SK-N-SH (cell line): ENCODE measurements at regions not wholly inside any gene's neighbourhood (a gene's known extent, or its start where the extent isn't known, plus 50 kb on each side); places are given as distances from the start of the nearest gene placed in this dataset.

Source experiments
- CTCF ChIA-PET: fragments of 300-600, 350-600 bp; formaldehyde crosslinking; extraction: SDS; loops from one replicate; lab custom pipeline; 2021; lab: Yijun Ruan, JAX
- POLR2A ChIA-PET: fragments of 350-600 bp; sonication (Branson Sonifier 250); formaldehyde crosslinking; extraction: SDS; loops from one replicate; lab custom pipeline; 2020; ENCODE audit warnings: antibody characterized with exemption, inconsistent platforms; lab: Yijun Ruan, JAX
- DNase-seq: peaks from one replicate; pipeline ENCODE4 v3.0.0; 2012
- H2AFZ ChIP-seq: fragments of 200-600 bp; sonication (generic); 2 replicates; pipeline ENCODE4 v1.8.1; 2016; ENCODE audit warnings: antibody characterized with exemption, mild to moderate bottlenecking, low read depth
- H3F3A ChIP-seq: fragments of 200-600 bp; sonication (generic); replicated peaks from 2 replicates; pipeline ENCODE3; 2016; ENCODE audit warnings: antibody characterized with exemption, mild to moderate bottlenecking; ENCODE audit not compliant: insufficient read depth
- H3K27ac ChIP-seq, 2 experiments: fragments of 200-500 bp in 1 of 2; fragments of 200-600 bp in 1 of 2; sonication (Bioruptor generic) in 1 of 2; sonication (generic), shearing (Covaris generic) in 1 of 2; 2 replicates each; pipeline versions ENCODE4 v1.5.1 to v1.6.1; 2014 to 2016; ENCODE audit warnings: low read depth in 2 of 2, inconsistent platforms in 1 of 2, low read length in 1 of 2, mild to moderate bottlenecking in 1 of 2, mixed read lengths in 1 of 2
- H3K27me3 ChIP-seq: fragments of 200-600 bp; sonication (generic), shearing (Covaris generic); 2 replicates; pipeline ENCODE4 v1.6.1; 2016; ENCODE audit warnings: mixed run types; ENCODE audit not compliant: insufficient read depth
- H3K36me3 ChIP-seq, 2 experiments: fragments of 200-500 bp in 1 of 2; fragments of 200-600 bp in 1 of 2; sonication (Bioruptor generic) in 1 of 2; sonication (generic) in 1 of 2; replicated peaks in 1 of 2; 2 replicates each; pipeline versions ENCODE3 to v1.5.1; 2014 to 2016; ENCODE audit warnings: low read length in 1 of 2, mild to moderate bottlenecking in 1 of 2; ENCODE audit not compliant: insufficient read depth in 2 of 2, control insufficient read depth in 1 of 2
- H3K4me1 ChIP-seq, 2 experiments: fragments of 200-500 bp in 1 of 2; fragments of 200-600 bp in 1 of 2; sonication (Bioruptor generic) in 1 of 2; sonication (generic), shearing (Covaris generic) in 1 of 2; 2 replicates each; pipeline versions ENCODE4 v1.5.1 to v1.6.1; 2014 to 2016; ENCODE audit warnings: low read depth in 1 of 2, low read length in 1 of 2, mixed run types in 1 of 2; ENCODE audit not compliant: insufficient read depth in 2 of 2, control insufficient read depth in 1 of 2
- H3K4me2 ChIP-seq: fragments of 200-600 bp; sonication (generic), shearing (Covaris generic); 2 replicates; pipeline ENCODE4 v1.6.1; 2017; ENCODE audit warnings: mixed run types
- H3K4me3 ChIP-seq, 2 experiments: fragments of 200-500 bp in 1 of 2; fragments of 200-600 bp in 1 of 2; sonication (Bioruptor generic) in 1 of 2; sonication (generic), shearing (Covaris generic) in 1 of 2; 2 replicates each; pipeline versions ENCODE4 v1.5.1 to v1.8.1; 2014 to 2016; ENCODE audit warnings: low read depth in 2 of 2, inconsistent platforms in 1 of 2, low read length in 1 of 2, mild to moderate bottlenecking in 1 of 2, mixed read lengths in 1 of 2, moderate library complexity in 1 of 2
- H3K79me2 ChIP-seq: fragments of 200-600 bp; sonication (generic); 2 replicates; pipeline ENCODE4 v1.8.1; 2017; ENCODE audit warnings: mild to moderate bottlenecking; ENCODE audit not compliant: insufficient read depth
- H3K9ac ChIP-seq: fragments of 200-600 bp; sonication (generic); 2 replicates; pipeline ENCODE4 v1.6.1; 2017; ENCODE audit warnings: mixed run types
- H3K9me2 ChIP-seq: fragments of 200-600 bp; sonication (generic); 2 replicates; pipeline ENCODE4 v1.6.1; 2017; ENCODE audit warnings: mixed run types
- H3K9me3 ChIP-seq: fragments of 200-600 bp; sonication (generic); 2 replicates; pipeline ENCODE4 v1.6.1; 2017; ENCODE audit warnings: mixed run types, mild to moderate bottlenecking, moderate library complexity
- H4K20me1 ChIP-seq: fragments of 200-600 bp; sonication (generic); 2 replicates; pipeline ENCODE4 v1.6.1; 2017; ENCODE audit warnings: mild to moderate bottlenecking, mixed run types; ENCODE audit not compliant: insufficient read depth
- CHD2 ChIP-seq: fragments of 150-350 bp; IDR thresholded peaks from 2 replicates; pipeline ENCODE4 v1.6.1; 2018; ENCODE audit warnings: low read length; ENCODE audit not compliant: partially characterized antibody
- EP300 ChIP-seq, 2 experiments: IDR thresholded peaks; 2 replicates each; pipeline versions ENCODE4 v1.4.0 to v1.6.1; 2012; ENCODE audit warnings: borderline replicate concordance in 1 of 2, low read depth in 1 of 2, low read length in 1 of 2
- EZH2phosphoT487 ChIP-seq: fragments of 200-600 bp; sonication (generic); IDR thresholded peaks from 2 replicates; pipeline ENCODE4 v1.6.1; 2017; ENCODE audit warnings: low read depth, mixed run types, mild to moderate bottlenecking, antibody characterized with exemption, moderate library complexity, borderline replicate concordance
- FOSL2 ChIP-seq: IDR thresholded peaks from 2 replicates; pipeline ENCODE4 v1.4.0; 2012; ENCODE audit warnings: low read depth, mild to moderate bottlenecking, moderate library complexity, borderline replicate concordance
- FOXM1 ChIP-seq: IDR thresholded peaks from 2 replicates; pipeline ENCODE4 v1.4.0; 2012; ENCODE audit warnings: low read depth, mild to moderate bottlenecking
- GATA2 ChIP-seq: sonication (generic); formaldehyde crosslinking; IDR thresholded peaks from 2 replicates; pipeline ENCODE4 v1.5.0; 2020; ENCODE audit warnings: mild to moderate bottlenecking, missing genetic modification reagents
- MXI1 ChIP-seq: IDR thresholded peaks from 2 replicates; pipeline ENCODE4 v1.6.1; 2012; ENCODE audit warnings: mild to moderate bottlenecking, low read depth, low read length, improper control_type of control experiment
- NFIC ChIP-seq: IDR thresholded peaks from 2 replicates; pipeline ENCODE4 v1.4.0; 2012; ENCODE audit warnings: borderline replicate concordance
- NRF1 ChIP-seq: IDR thresholded peaks from 2 replicates; pipeline ENCODE4 v1.6.1; 2012; ENCODE audit warnings: low read depth, mild to moderate bottlenecking, low read length
- POLR2AphosphoS5 ChIP-seq: IDR thresholded peaks from 2 replicates; pipeline ENCODE4 v1.6.1; 2012; ENCODE audit warnings: low read depth, low read length
- RAD21 ChIP-seq: IDR thresholded peaks from 2 replicates; pipeline ENCODE4 v1.6.1; 2012; ENCODE audit warnings: mild to moderate bottlenecking, low read length
- RCOR1 ChIP-seq: fragments of 150-350 bp; IDR thresholded peaks from 2 replicates; pipeline ENCODE4 v1.6.1; 2017; ENCODE audit warnings: antibody characterized with exemption, low read length
- RXRA ChIP-seq: IDR thresholded peaks from 2 replicates; pipeline ENCODE4 v1.4.0; 2012; ENCODE audit warnings: low read depth, mild to moderate bottlenecking, borderline replicate concordance
- SIN3A ChIP-seq: IDR thresholded peaks from 2 replicates; pipeline ENCODE4 v1.6.1; 2012; ENCODE audit warnings: low read depth, mild to moderate bottlenecking, low read length, moderate library complexity, borderline replicate concordance
- TAF1 ChIP-seq: IDR thresholded peaks from 2 replicates; pipeline ENCODE4 v1.6.1; 2012; ENCODE audit warnings: low read depth, mild to moderate bottlenecking, low read length, moderate library complexity, borderline replicate concordance
- TCF12 ChIP-seq: IDR thresholded peaks from 2 replicates; pipeline ENCODE4 v1.4.0; 2012
- WGBS: methylation state at CpG from one replicate; pipeline ENCODE4 v1.1.6; 2017; ENCODE audit warnings: low lambda C conversion rate; 5-methylcytosine and 5-hydroxymethylcytosine counted together
- TF ChIP-seq, protein P1 (sequence below): IDR thresholded peaks from 2 replicates; pipeline ENCODE4 v1.6.1; 2012; ENCODE audit warnings: mild to moderate bottlenecking, low read depth, low read length, moderate library complexity
- TF ChIP-seq, protein P2 (sequence below): fragments of 150-350 bp; IDR thresholded peaks from 2 replicates; pipeline ENCODE4 v1.6.1; 2016; ENCODE audit warnings: mild to moderate bottlenecking, low read depth, low read length
- TF ChIP-seq, protein P3 (sequence below): fragments of 150-350 bp; IDR thresholded peaks from 2 replicates; pipeline ENCODE4 v1.6.1; 2017; ENCODE audit warnings: antibody characterized with exemption, low read length, low read depth, borderline replicate concordance

DNA sequence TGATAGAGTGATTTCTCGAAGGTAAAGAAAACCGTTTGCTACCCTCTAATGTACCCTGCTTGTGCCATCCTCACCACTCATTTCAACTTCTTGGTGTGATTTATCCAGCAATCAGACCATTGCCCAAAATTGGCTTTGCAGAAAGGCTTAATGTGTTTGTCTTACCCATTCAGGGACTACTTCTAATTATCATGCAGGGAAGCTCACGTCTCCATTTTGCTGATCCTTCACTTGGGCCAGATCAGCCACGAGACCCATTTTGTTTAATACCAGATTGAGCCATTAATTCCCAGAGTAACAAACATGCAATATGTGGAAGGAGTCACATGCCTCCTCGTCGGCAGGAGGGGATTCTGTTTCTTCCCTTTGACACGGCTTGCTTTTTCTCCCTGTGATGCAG is 51.1 kb upstream of the CRY1 start:
- no peaks in the 10 kb centered on the region for H3K27me3 ChIP-seq
- H3K9me3 ChIP-seq, result no peaks in the 10 kb centered on the region
- no peak overlapping the region for H3K4me3 ChIP-seq
- POLR2A ChIA-PET, result no interaction called here
- TF ChIP-seq, protein P1, sequence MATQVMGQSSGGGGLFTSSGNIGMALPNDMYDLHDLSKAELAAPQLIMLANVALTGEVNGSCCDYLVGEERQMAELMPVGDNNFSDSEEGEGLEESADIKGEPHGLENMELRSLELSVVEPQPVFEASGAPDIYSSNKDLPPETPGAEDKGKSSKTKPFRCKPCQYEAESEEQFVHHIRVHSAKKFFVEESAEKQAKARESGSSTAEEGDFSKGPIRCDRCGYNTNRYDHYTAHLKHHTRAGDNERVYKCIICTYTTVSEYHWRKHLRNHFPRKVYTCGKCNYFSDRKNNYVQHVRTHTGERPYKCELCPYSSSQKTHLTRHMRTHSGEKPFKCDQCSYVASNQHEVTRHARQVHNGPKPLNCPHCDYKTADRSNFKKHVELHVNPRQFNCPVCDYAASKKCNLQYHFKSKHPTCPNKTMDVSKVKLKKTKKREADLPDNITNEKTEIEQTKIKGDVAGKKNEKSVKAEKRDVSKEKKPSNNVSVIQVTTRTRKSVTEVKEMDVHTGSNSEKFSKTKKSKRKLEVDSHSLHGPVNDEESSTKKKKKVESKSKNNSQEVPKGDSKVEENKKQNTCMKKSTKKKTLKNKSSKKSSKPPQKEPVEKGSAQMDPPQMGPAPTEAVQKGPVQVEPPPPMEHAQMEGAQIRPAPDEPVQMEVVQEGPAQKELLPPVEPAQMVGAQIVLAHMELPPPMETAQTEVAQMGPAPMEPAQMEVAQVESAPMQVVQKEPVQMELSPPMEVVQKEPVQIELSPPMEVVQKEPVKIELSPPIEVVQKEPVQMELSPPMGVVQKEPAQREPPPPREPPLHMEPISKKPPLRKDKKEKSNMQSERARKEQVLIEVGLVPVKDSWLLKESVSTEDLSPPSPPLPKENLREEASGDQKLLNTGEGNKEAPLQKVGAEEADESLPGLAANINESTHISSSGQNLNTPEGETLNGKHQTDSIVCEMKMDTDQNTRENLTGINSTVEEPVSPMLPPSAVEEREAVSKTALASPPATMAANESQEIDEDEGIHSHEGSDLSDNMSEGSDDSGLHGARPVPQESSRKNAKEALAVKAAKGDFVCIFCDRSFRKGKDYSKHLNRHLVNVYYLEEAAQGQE, result no peak
- TF ChIP-seq NFIC (no peak), SIN3A (no peak), RXRA (no peak), FOXM1 (no peak), MXI1 (no peak), TCF12 (no peak), EZH2phosphoT487 (no peak), POLR2AphosphoS5 (no peak), RCOR1 (no peak), RAD21 (no peak), FOSL2 (no peak), CHD2 (no peak)
- TF ChIP-seq, protein P2, sequence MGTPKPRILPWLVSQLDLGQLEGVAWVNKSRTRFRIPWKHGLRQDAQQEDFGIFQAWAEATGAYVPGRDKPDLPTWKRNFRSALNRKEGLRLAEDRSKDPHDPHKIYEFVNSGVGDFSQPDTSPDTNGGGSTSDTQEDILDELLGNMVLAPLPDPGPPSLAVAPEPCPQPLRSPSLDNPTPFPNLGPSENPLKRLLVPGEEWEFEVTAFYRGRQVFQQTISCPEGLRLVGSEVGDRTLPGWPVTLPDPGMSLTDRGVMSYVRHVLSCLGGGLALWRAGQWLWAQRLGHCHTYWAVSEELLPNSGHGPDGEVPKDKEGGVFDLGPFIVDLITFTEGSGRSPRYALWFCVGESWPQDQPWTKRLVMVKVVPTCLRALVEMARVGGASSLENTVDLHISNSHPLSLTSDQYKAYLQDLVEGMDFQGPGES, result no peak
- WGBS, result 71% methylated on average over 7 of the region's 7 CpGs
- H2AFZ ChIP-seq, result no peak overlapping the region
- no peaks in the 10 kb centered on the region for H3K79me2 ChIP-seq
- H3K9ac ChIP-seq, result no peak overlapping the region
- H3K4me1 ChIP-seq, result peaks cover 0 to 4% of the 10 kb centered on the region in 2 experiments; a peak in 1 of 4 replicates
- no peaks in the 10 kb centered on the region for H3K36me3 ChIP-seq
- H3K9me2 ChIP-seq, result no peaks in the 10 kb centered on the region
- H3K27ac ChIP-seq, result no peak overlapping the region
- no peak for DNase-seq
- CTCF ChIA-PET, result interaction anchor here (0.7 to 5.1 kb wide), 4 partner anchors 13 to 463 kb away, joined by 3 to 33 read pairs (median 5); no protein-coding TSS in a partner anchor
- no peaks in the 10 kb centered on the region for H4K20me1 ChIP-seq
- no peaks in the 10 kb centered on the region for H3F3A ChIP-seq
- no peak overlapping the region for H3K4me2 ChIP-seq

DNA sequence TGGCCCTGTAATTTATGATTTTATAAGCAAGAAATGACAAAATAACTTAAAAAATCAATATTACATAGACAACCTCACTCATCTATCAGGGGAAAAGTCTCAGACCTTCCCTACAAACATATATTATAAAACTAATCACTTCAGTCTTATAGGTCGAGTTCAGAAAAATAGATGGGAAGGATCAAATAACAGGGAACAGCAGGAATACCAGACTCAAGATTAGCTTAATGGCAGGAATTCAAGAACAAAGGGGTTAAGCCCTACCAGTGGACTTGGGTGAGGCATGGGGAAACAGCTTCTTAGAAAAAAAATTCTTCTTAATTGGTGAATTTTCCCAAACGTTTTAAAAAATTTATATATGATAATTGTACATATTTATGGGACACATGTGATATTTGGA is 51.6 kb upstream of the CRY1 start:
- POLR2A ChIA-PET, result no interaction called here
- TF ChIP-seq TAF1, result no peak
- no peak for TF ChIP-seq TCF12
- TF ChIP-seq, protein P3, sequence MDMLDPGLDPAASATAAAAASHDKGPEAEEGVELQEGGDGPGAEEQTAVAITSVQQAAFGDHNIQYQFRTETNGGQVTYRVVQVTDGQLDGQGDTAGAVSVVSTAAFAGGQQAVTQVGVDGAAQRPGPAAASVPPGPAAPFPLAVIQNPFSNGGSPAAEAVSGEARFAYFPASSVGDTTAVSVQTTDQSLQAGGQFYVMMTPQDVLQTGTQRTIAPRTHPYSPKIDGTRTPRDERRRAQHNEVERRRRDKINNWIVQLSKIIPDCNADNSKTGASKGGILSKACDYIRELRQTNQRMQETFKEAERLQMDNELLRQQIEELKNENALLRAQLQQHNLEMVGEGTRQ, result no peak
- TF ChIP-seq RAD21, result no peak
- TF ChIP-seq EP300 (IDR thresholded peaks at IDR 0.05; ENCODE audit: borderline replicate concordance in 1 of 2, low read depth in 1 of 2, low read length in 1 of 2), result no peak
- TF ChIP-seq NRF1, result no peak
- no peak for TF ChIP-seq POLR2AphosphoS5
- TF ChIP-seq EZH2phosphoT487, result no peak
- TF ChIP-seq GATA2 (CRISPR knock-in tag), result no peak
- TF ChIP-seq, protein P2, result no peak

More for the DNA sequence above, 51.6 kb upstream of the CRY1 start:
- Histone ChIP-seq H3K79me2 (no peaks in the 10 kb centered on the region), H3K4me1 (no peaks in the 10 kb centered on the region; a peak in 1 of 4 replicates), H3K36me3 (no peaks in the 10 kb centered on the region), H3K9ac (no peak overlapping the region), H3F3A (no peaks in the 10 kb centered on the region), H3K27ac (no peak overlapping the region), H3K4me3 (no peak overlapping the region), H3K9me2 (no peaks in the 10 kb centered on the region), H3K27me3 (no peaks in the 10 kb centered on the region), H3K4me2 (no peak overlapping the region), H4K20me1 (no peaks in the 10 kb centered on the region), H3K9me3 (no peaks in the 10 kb centered on the region), H2AFZ (no peak overlapping the region)
- CTCF ChIA-PET, result interaction anchor here (0.7 to 5.1 kb wide), 3 partner anchors 14 to 462 kb away, joined by 3 to 33 read pairs (median 5); no protein-coding TSS in a partner anchor
- no peak for DNase-seq
- 31% methylated on average over 2 of the region's 2 CpGs for WGBS
